CD4-positive, alpha-beta T cell treated with Interferon alpha-2 for 1 hour (primary cell): ENCODE measurements at regions not wholly inside any gene's neighbourhood (a gene's known extent, or its start where the extent isn't known, plus 50 kb on each side); places are given as distances from the start of the nearest gene placed in this dataset.

ENCODE experiments used
- DNase-seq, 2 donors: peaks; one replicate each; pipeline ENCODE4 v3.0.0-alpha.2; 2020 to 2022

DNA sequence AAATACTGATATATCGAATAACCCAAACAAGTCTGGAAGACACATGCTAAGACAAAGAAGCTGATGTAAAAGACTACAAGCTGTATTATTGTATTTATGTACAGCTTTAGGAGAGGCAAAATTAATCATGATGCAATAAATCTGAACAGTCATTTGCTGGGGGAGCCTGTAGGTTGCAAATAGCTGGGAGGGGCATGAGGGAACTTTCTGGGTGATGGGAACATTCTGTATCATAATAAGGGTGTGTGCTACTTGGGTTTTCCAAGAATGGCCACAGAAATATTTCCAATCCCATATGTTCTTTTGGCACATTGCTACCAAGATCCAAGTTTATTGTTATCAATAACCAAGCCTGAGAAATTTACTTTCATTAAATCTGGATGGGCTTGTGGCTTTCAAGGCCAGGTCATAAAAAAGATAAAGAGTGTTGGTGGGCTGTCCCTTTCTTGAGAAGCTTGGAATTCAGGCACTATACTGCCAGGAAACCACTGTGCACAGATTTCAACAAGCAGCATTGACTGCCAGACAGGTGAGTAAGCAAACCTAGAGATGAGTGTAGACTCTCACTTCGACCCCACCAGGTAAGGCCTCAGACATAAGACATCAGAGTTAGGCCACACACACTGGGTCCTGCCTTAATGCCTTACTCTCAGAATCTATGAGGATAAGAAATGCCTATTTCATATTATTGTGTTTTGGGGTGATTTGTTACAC, 629.7 kb upstream of the FZD8 start:
- no peak for DNase-seq

DNA sequence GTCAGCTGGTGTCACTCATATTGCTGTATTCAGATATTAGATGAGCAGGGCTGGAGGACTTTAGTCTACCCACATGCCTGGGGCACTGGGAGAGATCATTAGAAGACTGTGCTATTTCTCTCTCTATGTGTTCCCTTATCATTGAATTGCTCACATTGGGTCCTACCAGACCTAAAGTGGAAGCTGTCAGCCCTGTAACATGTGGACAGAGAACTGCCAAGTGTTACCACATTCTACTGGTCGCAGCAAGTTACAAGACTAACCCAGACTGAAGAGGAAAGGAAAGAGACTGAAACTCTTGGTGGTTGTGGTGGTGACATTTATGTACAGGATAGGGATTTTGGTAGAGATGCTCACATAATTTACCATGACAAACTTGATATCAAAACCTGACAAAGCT, 627.1 kb upstream of the FZD8 start:
- no peak for DNase-seq

DNA sequence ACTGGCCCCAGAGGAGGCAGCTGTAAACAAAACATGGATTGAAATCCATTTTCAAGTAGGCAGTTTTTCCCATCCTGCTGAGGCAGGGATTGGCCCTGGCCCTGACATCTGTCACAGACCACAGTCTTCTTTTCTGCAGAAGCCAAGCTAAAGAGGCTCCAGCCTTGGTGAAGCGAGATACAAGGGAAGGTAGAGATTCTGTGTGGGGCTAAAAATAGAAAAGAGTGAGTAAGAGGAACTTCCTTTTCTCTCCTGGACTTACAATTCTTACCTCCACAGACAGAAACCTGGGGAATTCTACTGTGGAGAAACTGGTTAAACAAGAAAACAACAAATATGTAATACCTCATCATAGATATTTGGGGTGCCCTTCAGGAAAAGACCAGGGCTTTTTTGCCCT, 624.8 kb upstream of the FZD8 start:
- DNase-seq = no peak

DNA sequence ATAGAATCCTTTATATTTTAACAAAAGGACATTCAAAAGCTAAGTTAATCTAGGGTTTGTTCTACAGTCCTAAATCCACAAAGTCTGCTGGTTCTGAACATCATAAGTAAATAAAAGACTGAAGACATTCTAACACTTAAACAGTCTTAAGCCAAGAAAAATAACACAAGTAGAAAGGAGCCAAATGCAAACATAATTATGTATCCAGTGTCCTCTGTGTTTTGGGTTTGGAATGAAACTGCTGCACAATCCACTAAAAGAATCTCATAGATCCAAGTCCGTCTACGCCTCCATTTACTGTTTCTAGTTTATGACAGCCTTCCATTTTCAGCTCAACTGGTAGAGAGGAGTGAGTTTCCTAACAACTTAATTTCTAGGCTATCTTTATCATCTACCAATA, 623.6 kb upstream of the FZD8 start:
- DNase-seq = no peak

DNA sequence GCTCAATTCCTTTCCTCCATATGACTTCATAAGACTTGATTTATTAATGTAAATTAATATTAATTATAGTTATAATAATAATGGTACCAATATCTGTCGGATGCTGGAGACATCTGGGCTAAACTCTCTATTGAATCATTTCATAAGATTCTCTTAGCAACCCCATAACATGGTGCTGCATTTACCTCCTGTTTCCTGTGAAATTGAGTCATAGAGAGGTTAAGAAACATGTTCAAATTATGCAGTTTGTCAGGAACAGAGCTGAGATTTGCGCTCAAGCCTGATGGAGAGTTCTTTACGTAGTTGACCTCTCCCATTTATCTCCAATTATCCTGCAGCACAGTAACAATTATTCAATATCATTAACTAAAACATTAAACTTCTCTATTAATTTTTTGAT, 621.8 kb upstream of the FZD8 start:
- DNase-seq = no peak

DNA sequence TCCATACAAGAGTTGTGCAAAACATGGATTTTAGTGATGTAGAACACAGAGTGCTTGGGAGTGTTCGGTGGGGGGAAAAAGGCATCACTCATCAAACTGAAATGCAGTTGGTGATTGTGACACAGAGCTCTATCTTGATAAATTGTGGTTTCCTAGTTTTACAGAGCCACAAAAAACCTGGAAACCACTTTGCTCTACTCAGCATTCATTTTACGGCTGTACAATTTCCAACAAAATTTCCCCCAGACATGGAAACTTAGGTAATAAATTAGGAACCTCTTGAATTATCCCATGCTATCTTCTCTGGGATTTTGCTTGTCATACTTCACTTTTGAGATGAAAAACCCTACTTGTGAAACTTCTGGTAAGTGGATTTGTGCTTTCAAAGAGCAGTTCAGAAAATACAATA, 614.9 kb upstream of the FZD8 start:
- DNase-seq = no peak

DNA sequence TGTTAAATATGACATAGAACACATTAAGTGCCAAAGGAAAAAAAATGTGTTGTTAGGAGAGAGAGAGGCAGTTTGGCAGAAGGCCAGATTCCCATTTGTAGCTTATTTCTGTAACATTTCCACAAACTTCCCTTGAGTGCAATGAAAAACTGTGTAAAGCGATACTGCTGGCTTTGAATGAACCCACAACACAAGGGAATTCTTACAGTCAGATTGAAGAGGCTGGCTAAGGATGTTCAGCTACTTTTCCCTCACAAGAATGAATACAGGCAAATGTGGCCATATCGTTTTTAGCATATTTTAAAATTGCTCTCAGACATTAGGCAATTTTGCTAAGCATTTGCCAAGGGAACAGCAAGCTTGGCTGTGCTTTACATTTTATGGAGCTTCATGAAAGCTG, 614.1 kb upstream of the FZD8 start:
- DNase-seq = no peak

DNA sequence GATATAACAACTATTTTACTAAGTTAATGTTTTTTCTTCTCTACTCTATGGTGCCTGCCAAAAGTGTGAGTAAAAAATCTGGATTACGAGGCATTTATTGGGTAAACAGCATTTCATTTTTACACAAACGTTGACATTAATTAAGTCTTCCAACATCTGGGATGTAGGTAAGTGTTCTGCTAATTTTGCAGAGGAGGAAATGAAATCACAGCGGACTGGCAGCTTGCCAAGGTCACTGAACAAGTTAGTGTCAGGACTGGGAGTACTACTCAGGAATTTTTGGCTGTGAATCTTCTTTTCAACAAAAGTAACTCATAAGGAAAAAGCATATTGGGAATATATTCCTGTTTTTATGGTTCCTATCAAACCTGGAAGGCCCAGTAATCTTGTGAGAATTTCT, 612.1 kb upstream of the FZD8 start:
- no peak for DNase-seq

DNA sequence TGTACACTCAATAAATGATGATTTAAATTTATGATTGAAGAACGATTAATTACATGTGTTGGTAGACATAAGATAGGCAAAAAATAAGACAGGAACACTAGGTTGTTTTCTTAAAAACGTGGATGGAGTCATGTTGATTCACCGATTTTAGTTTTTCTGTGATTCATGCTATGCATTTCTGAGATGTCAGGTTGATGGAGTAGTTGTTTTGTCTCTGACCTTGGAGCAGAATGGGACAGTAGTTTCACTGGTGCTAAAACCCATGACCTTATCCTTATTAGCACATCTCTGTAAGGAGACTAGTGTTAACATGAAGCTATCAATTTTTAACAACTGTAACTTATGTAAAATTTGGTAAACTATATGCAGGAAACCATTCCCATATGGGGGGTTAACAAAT, 611.6 kb upstream of the FZD8 start:
- no peak for DNase-seq

DNA sequence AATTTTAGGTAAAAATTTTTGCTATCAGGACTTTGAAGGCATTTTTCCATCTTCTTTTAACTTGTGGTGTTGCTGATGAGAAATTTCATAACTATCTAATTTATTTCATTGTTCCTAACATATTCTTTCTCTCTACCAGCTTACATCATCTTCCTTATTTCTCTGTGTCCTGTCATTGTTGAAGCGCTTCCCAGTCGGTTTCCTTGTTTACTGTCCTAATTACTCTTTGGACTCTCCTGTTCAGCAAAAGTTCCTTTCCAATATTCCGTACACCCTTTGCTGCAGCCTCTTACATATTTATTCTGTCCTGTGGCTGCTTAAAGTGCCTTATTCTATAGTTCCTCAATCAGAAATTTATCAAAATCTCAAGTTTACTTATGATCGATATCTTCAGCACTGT, 609.0 kb upstream of the FZD8 start:
- DNase-seq = no peak

DNA sequence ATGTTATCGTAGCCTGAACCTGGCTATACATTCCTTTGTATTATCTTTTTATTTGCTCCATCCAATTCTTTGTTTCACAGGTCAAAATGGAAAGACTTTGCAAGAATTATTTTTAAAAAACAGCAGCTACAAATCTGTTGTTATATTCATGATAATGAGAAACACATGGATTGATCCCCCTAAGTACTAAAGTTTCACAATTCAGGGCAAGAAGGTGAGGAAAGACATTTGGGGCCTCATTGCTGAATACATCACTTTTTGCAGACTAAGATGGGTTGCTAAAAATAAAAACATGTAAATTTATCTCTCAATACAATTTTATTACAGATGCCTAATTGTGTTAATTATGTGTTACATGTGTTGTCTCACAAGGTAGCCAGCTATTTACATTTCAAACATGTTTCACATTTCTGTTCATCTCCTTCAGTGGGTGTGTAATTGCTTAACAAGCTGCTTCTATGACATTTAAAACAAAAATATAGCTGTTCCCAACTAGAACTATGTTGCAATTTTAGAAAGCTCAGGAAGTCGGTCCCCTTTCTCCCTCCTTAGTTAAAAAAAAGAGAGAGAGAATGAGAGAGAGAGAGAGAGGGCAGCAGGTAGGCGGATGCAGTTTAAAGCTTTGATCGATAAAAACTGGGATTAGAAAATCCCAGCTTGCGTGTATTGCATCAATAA, 606.3 kb upstream of the FZD8 start:
- no peak for DNase-seq

DNA sequence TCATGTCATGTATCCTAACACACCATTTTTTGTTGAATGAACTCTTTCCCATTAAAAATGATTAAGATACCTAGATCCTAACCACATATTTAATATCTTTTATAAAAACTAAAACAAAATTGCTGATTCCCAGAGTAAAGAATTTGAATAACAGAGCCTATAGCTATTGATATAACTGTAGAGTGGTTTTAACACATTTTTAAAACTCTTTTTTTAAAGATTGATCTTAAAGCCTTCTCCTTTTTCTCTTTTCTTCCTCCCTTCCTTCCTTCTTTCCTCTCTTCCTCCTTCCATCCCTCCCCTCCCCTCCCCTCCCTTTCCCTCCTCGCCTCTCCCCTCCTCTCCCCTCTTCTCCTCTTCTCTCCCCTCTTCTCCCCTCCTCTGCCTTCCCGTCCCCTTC, 605.4 kb upstream of the FZD8 start:
- no peak for DNase-seq

DNA sequence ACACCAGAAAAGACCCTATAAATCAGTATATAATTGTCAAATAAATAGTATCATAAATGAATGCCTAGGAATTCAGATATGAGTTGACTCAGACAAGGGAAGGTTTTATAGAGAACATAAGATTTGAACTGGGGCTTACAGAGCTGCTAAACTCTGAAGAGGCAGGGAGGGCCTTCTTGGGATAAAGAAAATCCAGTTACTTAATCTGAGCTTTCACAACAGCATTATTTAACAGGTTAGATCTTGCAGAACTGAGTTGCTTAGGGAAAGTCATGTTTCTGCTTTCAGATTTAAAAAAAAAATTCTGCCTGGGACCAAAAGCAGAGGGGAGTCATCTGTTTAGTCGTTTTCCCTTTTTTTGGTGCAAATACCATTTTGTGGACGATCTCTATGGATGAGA, 594.8 kb upstream of the FZD8 start:
- no peak for DNase-seq

DNA sequence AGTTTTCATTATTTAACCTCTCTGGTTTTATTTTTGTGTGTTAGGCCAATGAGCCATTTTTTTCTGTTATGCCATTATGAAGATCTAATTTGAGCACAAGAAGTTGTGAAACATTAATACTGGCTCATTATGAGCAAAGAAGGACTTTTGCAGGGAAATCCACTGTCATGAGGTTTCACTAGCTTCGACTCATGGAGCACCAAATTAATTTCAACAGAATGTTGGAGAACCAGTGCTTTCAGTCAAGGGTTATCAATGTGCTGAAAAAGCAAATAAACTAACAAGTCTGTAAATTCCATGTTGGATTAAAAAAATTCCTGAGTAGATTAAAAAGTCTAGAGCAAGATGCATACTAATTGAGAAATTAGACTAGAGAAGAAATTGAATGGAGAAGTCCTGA, 594.2 kb upstream of the FZD8 start:
- DNase-seq = no peak

DNA sequence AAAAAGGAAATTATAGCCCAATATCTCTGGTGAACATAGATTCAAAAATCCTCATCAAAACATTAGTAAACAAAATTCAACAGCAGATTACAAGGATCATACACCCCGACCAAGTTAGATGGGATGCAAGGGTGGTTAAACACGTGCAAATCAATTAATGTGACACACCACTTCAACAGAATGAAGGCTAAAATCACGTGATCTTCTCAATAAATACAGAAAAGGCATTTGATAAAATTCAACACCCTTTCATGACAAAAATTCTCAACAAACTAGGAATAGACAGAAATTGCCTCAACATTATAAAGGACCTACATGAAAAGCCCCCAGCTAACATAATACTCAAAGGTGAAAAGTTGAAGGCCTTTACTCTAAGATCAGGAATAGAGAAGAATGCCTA, 590.8 kb upstream of the FZD8 start:
- DNase-seq = no peak

DNA sequence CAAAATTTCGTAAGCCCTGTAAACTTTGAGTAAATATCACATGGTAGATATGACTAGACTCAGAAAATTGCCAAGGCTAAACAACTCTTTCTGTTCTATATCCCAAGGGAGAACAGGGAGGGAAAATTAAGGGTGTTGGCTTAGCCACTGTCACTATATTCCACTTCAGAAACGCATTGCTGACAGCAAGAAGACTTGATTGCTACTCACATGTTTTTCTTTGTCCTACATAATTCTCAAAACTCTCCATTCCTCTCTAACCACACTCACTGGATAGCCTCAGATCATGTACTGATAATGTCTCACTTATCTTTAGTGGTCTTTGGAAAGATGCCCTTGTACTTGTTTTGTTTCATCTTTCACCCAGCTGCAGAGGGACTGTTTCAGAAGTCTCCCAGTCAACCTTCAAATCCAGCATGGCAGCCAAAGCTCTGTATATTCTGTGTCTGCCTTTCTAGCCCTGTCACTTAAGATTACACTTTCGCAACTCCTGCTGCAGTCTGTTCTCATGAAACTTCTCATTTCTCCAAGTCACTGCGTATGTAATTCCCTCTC, 582.4 kb upstream of the FZD8 start:
- DNase-seq = no peak

DNA sequence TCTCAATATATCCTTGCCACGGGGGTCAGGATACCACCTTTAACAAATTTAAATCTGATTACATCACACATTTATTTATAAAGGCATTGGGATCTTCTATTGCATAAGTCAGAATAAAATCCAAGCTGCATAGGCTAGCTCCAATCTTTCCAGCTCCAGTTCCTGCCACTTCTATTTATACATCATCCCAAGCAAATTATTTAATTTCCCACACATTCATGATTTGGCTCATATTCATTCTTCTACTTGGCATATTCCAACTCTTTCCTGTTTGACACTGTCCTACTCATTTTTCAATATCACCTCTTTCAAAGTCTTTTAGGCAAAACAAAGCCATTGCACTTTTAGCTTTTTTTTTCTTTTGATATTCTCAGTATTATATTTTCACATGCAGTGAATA, 579.0 kb upstream of the FZD8 start:
- DNase-seq = no peak

DNA sequence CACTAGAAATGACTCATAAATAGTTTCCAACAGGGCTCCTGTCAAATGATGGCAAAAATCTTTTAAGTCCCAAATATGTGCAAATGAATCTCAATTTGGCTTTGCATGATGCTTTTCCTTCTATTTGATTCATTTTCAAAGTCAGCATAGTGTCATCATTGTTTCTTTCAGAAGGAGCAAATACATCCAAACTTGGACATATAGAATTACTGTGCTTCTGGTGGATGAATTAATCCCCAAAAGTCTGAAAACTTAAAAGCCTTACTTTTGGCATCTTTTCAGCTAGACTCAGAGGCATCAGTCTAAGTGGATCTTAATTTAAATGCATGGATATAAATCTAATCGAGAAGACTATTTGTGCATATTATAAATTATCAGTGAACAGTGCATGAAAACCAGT, 578.1 kb upstream of the FZD8 start:
- no peak for DNase-seq

DNA sequence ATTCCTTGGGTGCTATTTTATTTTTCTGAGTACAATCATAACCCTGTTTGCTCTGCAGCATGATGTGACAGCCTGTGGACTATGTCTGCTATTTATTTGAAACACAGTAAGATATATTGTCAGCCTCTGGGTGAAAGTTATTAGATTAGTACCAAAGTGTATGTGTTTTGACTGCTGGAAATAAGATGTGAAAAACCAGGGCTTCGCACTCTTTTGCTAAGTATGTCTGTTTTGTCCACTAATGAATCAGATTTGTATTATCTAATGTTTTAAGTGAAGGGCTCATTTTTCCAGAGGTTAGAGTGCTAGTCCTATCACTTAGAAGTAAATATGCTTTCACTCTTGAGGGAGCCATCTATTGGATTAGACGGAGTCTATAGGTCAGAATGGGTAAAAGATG, 569.8 kb upstream of the FZD8 start:
- DNase-seq = no peak

DNA sequence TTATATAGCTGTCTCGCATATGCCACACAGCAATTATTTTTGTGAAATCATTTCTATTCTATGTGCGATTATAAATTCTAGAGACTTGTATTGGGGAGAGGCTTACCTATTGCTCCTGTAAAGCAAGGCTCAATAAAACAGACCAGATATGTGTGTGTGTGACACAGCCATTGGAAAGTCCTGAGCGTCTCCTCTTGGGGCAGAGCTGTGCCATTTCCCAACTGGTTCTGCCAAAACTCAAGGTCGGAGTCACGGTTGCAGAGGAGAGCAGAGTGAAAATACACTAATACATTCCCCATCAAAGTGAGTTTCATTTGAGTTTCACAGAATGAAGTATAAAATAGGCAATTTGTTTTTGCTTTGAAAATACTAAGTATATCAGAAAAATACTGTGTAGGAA, 567.4 kb upstream of the FZD8 start:
- no peak for DNase-seq

DNA sequence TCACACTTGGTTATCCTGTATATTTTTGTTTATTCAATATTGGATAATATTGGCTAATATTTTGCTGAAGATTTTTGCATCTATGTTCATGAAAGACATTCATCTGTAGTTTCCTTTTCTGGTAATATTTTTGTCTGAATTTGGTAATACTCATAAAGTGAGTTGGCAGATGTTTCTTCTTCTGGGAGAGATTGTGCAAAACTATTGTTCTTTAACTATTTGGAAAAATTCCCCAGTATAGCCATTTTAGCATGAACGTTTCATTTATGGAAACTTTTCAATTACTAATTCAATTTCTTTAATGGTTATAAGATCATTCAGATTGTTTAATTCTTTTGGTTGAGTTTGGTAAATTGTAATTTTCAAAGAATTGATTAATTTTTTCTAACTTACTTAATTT, 560.8 kb upstream of the FZD8 start:
- DNase-seq = no peak

DNA sequence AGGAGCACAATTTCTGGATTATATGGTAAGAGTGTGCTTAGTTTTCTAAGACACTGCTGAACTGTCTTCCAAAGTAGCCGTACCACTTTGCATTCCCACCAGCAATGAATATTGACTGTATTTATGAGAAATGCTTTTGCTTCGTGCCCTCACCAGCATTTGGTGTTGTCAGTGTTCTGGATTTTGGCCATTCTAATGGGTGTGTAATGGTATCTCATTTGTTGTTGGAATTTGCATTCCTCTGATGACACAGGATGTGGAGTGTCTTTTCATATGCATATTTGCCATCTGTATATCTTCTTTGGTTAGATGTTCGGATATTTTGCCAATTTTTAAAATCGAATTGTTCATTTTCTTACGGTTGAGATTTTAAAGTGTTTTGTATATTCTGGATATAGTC, 558.5 kb upstream of the FZD8 start:
- DNase-seq = no peak

DNA sequence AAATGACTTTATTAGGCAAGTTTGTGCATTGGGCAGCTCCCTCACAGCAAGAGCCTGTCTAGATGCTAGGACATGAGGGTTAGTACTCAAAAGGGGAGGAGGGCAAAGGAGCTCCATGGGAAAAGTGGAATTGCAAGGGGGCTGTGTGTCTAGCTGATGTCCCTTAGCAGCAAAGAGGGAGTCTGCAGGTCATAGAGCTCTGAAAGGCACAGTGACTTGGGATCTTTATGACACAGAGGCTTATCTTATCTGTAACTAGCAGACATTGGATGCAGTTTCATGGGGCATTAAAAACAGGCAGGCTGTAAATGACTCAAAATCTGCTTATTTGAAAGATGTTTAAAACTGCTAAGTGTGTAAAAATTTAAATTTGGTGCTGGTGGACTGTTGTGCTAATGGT, 556.2 kb upstream of the FZD8 start:
- no peak for DNase-seq

DNA sequence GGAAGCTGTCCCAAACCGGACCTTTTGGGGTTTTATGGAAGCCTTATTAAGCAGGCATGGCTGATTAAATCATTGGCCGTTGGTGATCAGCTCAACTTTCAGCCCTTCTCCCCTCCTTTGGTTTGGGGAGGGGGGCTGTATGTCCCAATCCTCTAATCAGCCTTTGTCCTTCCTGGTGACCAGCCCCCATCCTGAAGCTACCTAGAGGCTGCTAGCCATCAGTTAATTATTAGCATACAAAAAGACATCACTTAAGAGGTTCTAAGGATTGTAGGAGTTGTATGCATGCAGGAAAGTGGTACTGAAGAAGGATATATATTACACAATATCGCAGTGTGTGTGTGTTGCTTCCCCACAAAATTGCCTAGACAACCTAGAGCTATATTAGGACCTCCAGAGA, 553.3 kb upstream of the FZD8 start:
- no peak for DNase-seq

DNA sequence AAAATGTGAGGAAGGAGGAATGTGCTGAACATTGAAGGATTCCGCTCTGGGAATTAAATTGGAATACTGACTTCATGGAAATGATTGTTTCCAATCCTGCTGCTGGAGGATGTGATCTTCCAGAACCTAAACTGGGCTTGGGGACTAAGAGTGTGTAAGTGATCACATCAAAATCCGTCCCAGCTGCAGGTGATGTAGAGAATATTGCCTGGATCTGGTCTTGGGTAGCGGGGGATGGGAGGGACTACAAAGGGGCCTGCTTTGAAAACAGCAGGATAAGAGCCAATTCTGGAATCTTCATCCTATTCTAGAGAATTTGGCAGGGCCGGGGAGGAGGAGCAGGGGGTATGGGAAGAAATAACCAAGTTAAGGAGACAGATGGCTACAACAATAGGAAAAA, 552.2 kb upstream of the FZD8 start:
- DNase-seq = no peak
